ENCODE measurements at regions not wholly inside any gene's neighbourhood (a gene's known extent, or its start where the extent isn't known, plus 50 kb on each side); places are given as distances from the start of the nearest gene placed in this dataset.

- H3K9ac ChIP-seq (replicated peaks in 1 of 4; ENCODE audit: extremely low read depth in 1 of 4, low read depth in 3 of 4, low read length in 3 of 4): no peak overlapping the region
These were observed 305.2 kb upstream of the SEMA6D start for GRCh38 chr15:47412136-47412535.

More at GRCh38 chr15:47412136-47412535, 305.2 kb upstream of the SEMA6D start:
- Histone ChIP-seq H3K27ac (ENCODE audit: low read depth, low read length) (no peak overlapping the region), H3K23me2 (ENCODE audit: low read depth, low read length) (no peaks in the 10 kb centered on the region), H2BK120ac (replicated peaks; ENCODE audit: low read depth, low read length) (no peak overlapping the region), H3K56ac (replicated peaks; ENCODE audit: insufficient read length, low read depth, low read length) (no peak overlapping the region), H2BK20ac (ENCODE audit: low read length) (no peak overlapping the region), H3K23ac (ENCODE audit: insufficient read length) (no peak overlapping the region), H3K79me1 (ENCODE audit: low read depth, low read length) (no peaks in the 10 kb centered on the region), H3K9me3 (ENCODE audit: insufficient read depth in 2 of 2, low read depth in 1 of 2, low read length in 1 of 2) (no peaks in the 10 kb centered on the region), H3K18ac (ENCODE audit: extremely low read depth, low read length) (no peak overlapping the region), H2AFZ (ENCODE audit: low read length) (no peak overlapping the region), H3K4me3 (ENCODE audit: extremely low read depth in 1 of 4, insufficient read depth in 2 of 4, low read depth in 3 of 4, low read length in 4 of 4) (no peak overlapping the region), H3K79me2 (ENCODE audit: control insufficient read depth in 1 of 2, insufficient read depth in 2 of 2, low read length in 2 of 2) (no peaks in the 10 kb centered on the region), H2BK15ac (ENCODE audit: low read length) (no peak overlapping the region), H4K8ac (ENCODE audit: extremely low read depth, insufficient read depth, low read length) (no peak overlapping the region), H3K4me2 (ENCODE audit: insufficient read depth in 1 of 2, low read depth in 2 of 2, low read length in 2 of 2) (no peak overlapping the region), H2BK12ac (ENCODE audit: low read depth, low read length) (no peak overlapping the region), H4K5ac (ENCODE audit: insufficient read length, low read depth, low read length) (no peak overlapping the region), H3K14ac (ENCODE audit: insufficient read length) (no peak overlapping the region), H2AK5ac (ENCODE audit: low read depth, low read length) (no peak overlapping the region), H3K36me3 (ENCODE audit: control insufficient read depth in 2 of 4, insufficient read depth in 4 of 4, low read length in 3 of 4) (no peaks in the 10 kb centered on the region), H4K20me1 (replicated peaks in 1 of 2; ENCODE audit: control insufficient read depth in 1 of 2, insufficient read depth in 2 of 2, low read length in 2 of 2) (no peaks in the 10 kb centered on the region), H2BK5ac (ENCODE audit: low read depth, low read length) (no peak overlapping the region), H3K4ac (replicated peaks; ENCODE audit: insufficient read length, low read depth, low read length) (no peak overlapping the region), H4K91ac (replicated peaks; ENCODE audit: insufficient read length, low read length) (no peak overlapping the region), H3K4me1 (replicated peaks in 1 of 4; ENCODE audit: control insufficient read depth in 3 of 4, insufficient read depth in 4 of 4, low read length in 3 of 4) (peaks cover 0 to 7% (median 1%) of the 10 kb centered on the region in 4 experiments; a peak in 2 of 7 replicates), H3K27me3 (replicated peaks in 1 of 4; ENCODE audit: control insufficient read depth in 3 of 4, extremely low read depth in 1 of 4, insufficient read depth in 3 of 4, low read length in 3 of 4) (no peaks in the 10 kb centered on the region)
- no peak for DNase-seq (ENCODE audit: low read depth in 1 of 2, low spot score in 2 of 2)
- CTCF ChIA-PET (ENCODE audit: partially characterized antibody): interaction anchor here (0.7 kb wide), 1 partner anchor 515 kb away, joined by 3 read pairs; no protein-coding TSS in a partner anchor
- whole genome bisulfite sequencing, 2 experiments (ENCODE audit: extremely low coverage in 1 of 2, insufficient coverage in 1 of 2, insufficient read length in 1 of 2, insufficient replicate concordance in 2 of 2, low coverage in 1 of 2, low lambda C conversion rate in 2 of 2, missing lambda C conversion rate in 1 of 2): 90% methylated on average over 3 of the region's 3 CpGs; no CpG with 5 or more reads in 1 of the 2 experiments
- POLR2A ChIA-PET (ENCODE audit: partially characterized antibody): no interaction called here
- TF ChIP-seq CEBPB (IDR thresholded peaks at IDR 0.05; ENCODE audit: low read depth, low read length): no peak
- TF ChIP-seq TEAD4 (IDR thresholded peaks at IDR 0.05; ENCODE audit: low read depth, low read length): no peak
- TF ChIP-seq NANOG (IDR thresholded peaks at IDR 0.05; ENCODE audit: insufficient read depth, low read depth, low read length, poor library complexity, severe bottlenecking): no peak
- no peak for TF ChIP-seq ASH2L (IDR thresholded peaks at IDR 0.05; ENCODE audit: low read length)
- no peak for FAIRE-seq

Measured in H1 (cell line).